Tibial nerve (tissue), 3 donors: ENCODE measurements at regions not wholly inside any gene's neighbourhood (a gene's known extent, or its start where the extent isn't known, plus 50 kb on each side); places are given as distances from the start of the nearest gene placed in this dataset.

Source experiments
- EP300 ChIP-seq, 2 donors: sonication (generic); formaldehyde crosslinking; IDR thresholded peaks; one replicate each; pipeline ENCODE4 v1.6.1; 2017; ENCODE audit warnings: antibody characterized with exemption in 2 of 2, mild to moderate bottlenecking in 1 of 2
- POLR2A ChIP-seq, 2 donors: fragments of 450-650 bp; IDR thresholded peaks; one replicate each; pipeline ENCODE4 v1.6.1; 2017; ENCODE audit warnings: antibody characterized with exemption in 2 of 2, mild to moderate bottlenecking in 2 of 2, moderate library complexity in 2 of 2

DNA sequence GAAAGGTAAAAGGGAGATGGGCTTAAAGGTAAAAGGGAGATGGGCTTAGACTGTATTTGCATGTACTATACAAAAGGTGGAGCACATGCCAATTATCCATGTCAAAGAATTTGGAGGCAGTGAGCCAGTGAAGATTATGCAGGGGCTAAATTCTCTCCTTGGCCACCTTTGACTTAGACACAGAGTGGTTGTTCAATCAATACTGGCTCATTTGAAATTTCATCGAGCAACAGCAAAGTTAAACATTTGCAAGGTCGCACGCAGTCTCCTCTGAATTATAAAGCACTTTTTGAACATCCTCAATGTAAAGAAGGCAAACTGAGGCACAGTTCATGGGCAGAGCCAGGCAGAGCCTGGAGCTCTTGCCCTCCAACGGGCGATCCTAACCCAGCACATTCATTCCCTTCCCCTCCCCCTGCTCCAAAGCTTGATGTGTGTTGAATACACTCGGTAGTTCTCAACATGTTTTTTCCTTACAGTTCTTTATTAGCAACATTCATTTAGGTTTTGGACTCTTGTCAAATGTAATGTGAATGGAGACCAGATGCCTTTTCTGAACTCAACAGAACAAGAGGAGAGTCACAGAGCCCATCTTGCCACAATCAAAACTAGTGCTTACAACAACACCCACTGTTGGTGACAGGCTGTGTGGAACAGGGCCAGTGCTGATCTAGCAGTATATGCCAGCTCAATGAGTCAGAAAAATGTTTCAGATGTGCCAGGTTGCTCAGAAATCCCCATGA lies 169.7 kb upstream of the G2E3 start:
- TF ChIP-seq EP300 (IDR thresholded peaks at IDR 0.05) (no peak), POLR2A (IDR thresholded peaks at IDR 0.05) (no peak)
